ENCODE measurements at regions not wholly inside any gene's neighbourhood (a gene's known extent, or its start where the extent isn't known, plus 50 kb on each side); places are given as distances from the start of the nearest gene placed in this dataset.
A peak's percentile ranks its signal among the peaks of the same experiment; 100 is the strongest.

DNA sequence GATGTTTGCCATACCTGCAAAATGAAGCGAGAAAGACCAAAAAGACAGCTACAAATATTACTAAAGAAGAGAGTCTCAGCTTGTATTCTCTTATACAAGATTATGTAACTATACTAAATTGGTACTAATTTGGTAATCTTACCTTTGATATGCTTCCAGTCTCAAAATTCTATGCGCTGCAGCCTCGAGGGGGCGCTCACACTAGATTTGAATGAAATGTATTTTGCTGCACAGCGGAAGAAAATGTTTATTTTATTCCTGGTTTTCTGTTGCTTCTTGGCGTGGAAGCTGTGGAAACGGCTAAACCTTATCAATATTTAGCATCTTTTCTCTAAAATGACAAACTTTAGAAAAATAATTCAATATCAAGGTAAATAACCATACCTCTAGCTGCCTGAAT lies 267.0 kb upstream of the NUDT12 start:
- H3K27ac ChIP-seq (ENCODE audit: low read depth, low read length) = no peak overlapping the region
- H3K36me3 ChIP-seq (ENCODE audit: control insufficient read depth, insufficient read depth, low read length) = no peaks in the 10 kb centered on the region
- H3K4me3 Mint-ChIP-seq = no peak overlapping the region
- no peaks in the 10 kb centered on the region for H3K27me3 ChIP-seq (ENCODE audit: control insufficient read depth, insufficient read depth, low read length, poor library complexity, severe bottlenecking)
- H3K36me3 Mint-ChIP-seq (ENCODE audit: low read depth) = no peaks in the 10 kb centered on the region
- no peak overlapping the region for H3K4me3 ChIP-seq (ENCODE audit: low read length)
- no peak overlapping the region for H3K27ac Mint-ChIP-seq
- no peaks in the 10 kb centered on the region for H3K27me3 Mint-ChIP-seq (ENCODE audit: insufficient read depth)
- peak; percentile 71 for DNase-seq
- H3K4me1 ChIP-seq (ENCODE audit: control insufficient read depth, insufficient read depth, low read length) = no peaks in the 10 kb centered on the region
- TF ChIP-seq, protein P1, sequence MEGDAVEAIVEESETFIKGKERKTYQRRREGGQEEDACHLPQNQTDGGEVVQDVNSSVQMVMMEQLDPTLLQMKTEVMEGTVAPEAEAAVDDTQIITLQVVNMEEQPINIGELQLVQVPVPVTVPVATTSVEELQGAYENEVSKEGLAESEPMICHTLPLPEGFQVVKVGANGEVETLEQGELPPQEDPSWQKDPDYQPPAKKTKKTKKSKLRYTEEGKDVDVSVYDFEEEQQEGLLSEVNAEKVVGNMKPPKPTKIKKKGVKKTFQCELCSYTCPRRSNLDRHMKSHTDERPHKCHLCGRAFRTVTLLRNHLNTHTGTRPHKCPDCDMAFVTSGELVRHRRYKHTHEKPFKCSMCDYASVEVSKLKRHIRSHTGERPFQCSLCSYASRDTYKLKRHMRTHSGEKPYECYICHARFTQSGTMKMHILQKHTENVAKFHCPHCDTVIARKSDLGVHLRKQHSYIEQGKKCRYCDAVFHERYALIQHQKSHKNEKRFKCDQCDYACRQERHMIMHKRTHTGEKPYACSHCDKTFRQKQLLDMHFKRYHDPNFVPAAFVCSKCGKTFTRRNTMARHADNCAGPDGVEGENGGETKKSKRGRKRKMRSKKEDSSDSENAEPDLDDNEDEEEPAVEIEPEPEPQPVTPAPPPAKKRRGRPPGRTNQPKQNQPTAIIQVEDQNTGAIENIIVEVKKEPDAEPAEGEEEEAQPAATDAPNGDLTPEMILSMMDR (conservative IDR thresholded peaks at IDR 0.05) = peak; percentile 88
- no peaks in the 10 kb centered on the region for H3K4me1 Mint-ChIP-seq
- no peaks in the 10 kb centered on the region for H3K9me3 ChIP-seq (ENCODE audit: control insufficient read depth, low read length)
- H3K9me3 Mint-ChIP-seq = no peaks in the 10 kb centered on the region
- no peak overlapping the region for H3K9ac ChIP-seq (ENCODE audit: extremely low read depth, low read length, poor library complexity, severe bottlenecking)
- 77 to 79% methylated on average over 6 to 7 of the region's 7 CpGs for WGBS, 2 experiments (ENCODE audit: insufficient coverage in 1 of 2, insufficient read length in 1 of 2)

DNA sequence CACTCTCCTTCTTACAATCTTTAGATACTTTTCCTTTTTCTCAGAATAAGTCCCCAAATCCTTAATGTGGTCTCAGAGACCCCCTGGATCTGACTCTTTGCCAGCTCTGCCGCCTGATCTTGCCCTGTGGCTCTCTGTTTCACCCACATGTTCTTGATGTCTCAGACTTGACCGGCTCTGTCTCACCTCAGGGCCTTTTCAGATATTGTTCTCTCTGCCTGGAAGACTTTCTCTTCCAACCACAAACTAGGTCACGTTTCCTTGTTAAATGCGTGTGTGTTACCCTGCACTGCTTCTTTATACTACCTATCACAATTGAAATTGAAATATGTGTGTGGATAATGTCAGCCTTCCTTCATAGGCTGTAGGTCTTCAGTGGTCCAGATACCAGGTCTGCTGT lies 265.4 kb upstream of the NUDT12 start:
- Mint-ChIP-seq H3K4me3 (no peak overlapping the region), H3K27ac (no peak overlapping the region), H3K27me3 (ENCODE audit: insufficient read depth) (no peaks in the 10 kb centered on the region), H3K4me1 (no peaks in the 10 kb centered on the region), H3K36me3 (ENCODE audit: low read depth) (no peaks in the 10 kb centered on the region), H3K9me3 (no peaks in the 10 kb centered on the region)
- TF ChIP-seq, protein P1 (conservative IDR thresholded peaks at IDR 0.05) = no peak
- H3K4me3 ChIP-seq (ENCODE audit: low read length) = no peak overlapping the region
- no peak overlapping the region for H3K27ac ChIP-seq (ENCODE audit: low read depth, low read length)
- no peaks in the 10 kb centered on the region for H3K9me3 ChIP-seq (ENCODE audit: control insufficient read depth, low read length)
- H3K27me3 ChIP-seq (ENCODE audit: control insufficient read depth, insufficient read depth, low read length, poor library complexity, severe bottlenecking) = no peaks in the 10 kb centered on the region
- H3K9ac ChIP-seq (ENCODE audit: extremely low read depth, low read length, poor library complexity, severe bottlenecking) = no peak overlapping the region
- H3K36me3 ChIP-seq (ENCODE audit: control insufficient read depth, insufficient read depth, low read length) = no peaks in the 10 kb centered on the region
- no peaks in the 10 kb centered on the region for H3K4me1 ChIP-seq (ENCODE audit: control insufficient read depth, insufficient read depth, low read length)
- DNase-seq = no peak
- WGBS, 2 experiments (ENCODE audit: insufficient coverage in 1 of 2, insufficient read length in 1 of 2) = 75 to 86% methylated on average over 1 to 4 of the region's 4 CpGs

DNA sequence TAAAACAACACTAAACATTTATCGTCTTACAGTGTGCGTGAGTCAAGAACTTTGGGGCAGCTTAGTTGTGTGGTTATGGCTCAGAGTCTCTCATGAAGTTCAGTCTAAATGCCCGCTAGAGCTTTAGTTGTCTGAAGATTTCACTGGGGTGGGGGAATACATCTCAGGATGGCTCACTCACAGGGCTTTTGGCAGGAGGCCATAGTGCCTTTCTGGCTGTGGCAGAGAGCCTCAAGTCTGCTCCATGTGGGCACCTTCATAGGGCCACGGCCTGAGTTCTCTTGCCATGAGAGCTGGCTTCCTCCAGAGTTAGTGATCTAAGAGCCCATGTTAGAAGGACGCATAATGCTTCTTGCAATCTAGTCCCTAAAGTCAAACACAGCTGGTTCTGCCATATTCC lies 258.8 kb upstream of the NUDT12 start:
- H3K27ac ChIP-seq (ENCODE audit: low read depth, low read length) = no peak overlapping the region
- H3K9ac ChIP-seq (ENCODE audit: extremely low read depth, low read length, poor library complexity, severe bottlenecking) = no peak overlapping the region
- DNase-seq = no peak
- Mint-ChIP-seq H3K27me3 (ENCODE audit: insufficient read depth) (no peaks in the 10 kb centered on the region), H3K27ac (peak overlapping the region; percentile 58), H3K4me1 (no peaks in the 10 kb centered on the region), H3K4me3 (no peak overlapping the region), H3K36me3 (ENCODE audit: low read depth) (no peaks in the 10 kb centered on the region), H3K9me3 (no peaks in the 10 kb centered on the region)
- no peaks in the 10 kb centered on the region for H3K4me1 ChIP-seq (ENCODE audit: control insufficient read depth, insufficient read depth, low read length)
- H3K36me3 ChIP-seq (ENCODE audit: control insufficient read depth, insufficient read depth, low read length) = no peaks in the 10 kb centered on the region
- 94 to 100% methylated on average over 3 to 5 of the region's 5 CpGs for WGBS, 2 experiments (ENCODE audit: insufficient coverage in 1 of 2, insufficient read length in 1 of 2)
- no peaks in the 10 kb centered on the region for H3K27me3 ChIP-seq (ENCODE audit: control insufficient read depth, insufficient read depth, low read length, poor library complexity, severe bottlenecking)
- H3K9me3 ChIP-seq (ENCODE audit: control insufficient read depth, low read length) = no peaks in the 10 kb centered on the region
- H3K4me3 ChIP-seq (ENCODE audit: low read length) = no peak overlapping the region
- TF ChIP-seq, protein P1 (conservative IDR thresholded peaks at IDR 0.05) = no peak

Measured in endodermal cell (in vitro differentiated cells).